ENCODE measurements at regions not wholly inside any gene's neighbourhood (a gene's known extent, or its start where the extent isn't known, plus 50 kb on each side); places are given as distances from the start of the nearest gene placed in this dataset.
"Not testable (repeated sequence)": the region's sequence is repeated elsewhere in the genome, so short reads cannot be mapped to it uniquely, and the experiment has no call there.

- no peak for DNase-seq (ENCODE audit: extremely low read depth, low read depth)
Observed at GRCh38 chr11:96508861-96509260, 119.0 kb downstream of the JRKL start.

DNA sequence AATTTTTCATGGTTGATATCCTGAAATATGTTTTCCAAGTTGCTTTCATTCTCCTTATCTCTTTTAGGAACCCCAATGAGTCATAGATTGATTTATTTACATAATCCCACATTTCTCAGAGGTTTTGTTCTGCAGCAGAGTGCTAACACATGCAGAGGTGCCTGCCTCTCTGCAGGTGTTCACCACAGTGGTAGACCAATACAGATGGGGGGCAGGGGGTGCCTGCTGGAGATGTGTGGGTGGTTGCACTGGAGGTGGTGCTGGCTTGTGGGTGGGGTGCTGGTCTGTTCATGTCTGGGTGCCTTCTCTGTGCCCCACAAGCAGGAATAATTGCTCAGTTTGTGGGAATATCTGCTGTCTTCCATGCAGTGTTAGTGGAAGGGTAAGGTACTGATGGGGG lies 131.1 kb downstream of the JRKL start:
- DNase-seq (ENCODE audit: extremely low read depth, low read depth): no peak

- DNase-seq (ENCODE audit: extremely low read depth, low read depth): no peak
Observed at GRCh38 chr11:96523656-96524055, 133.8 kb downstream of the JRKL start.

- no peak for DNase-seq (ENCODE audit: extremely low read depth, low read depth)
Observed at GRCh38 chr11:96524475-96524874, 134.7 kb downstream of the JRKL start.

- no peak for DNase-seq (ENCODE audit: extremely low read depth, low read depth)
Observed at GRCh38 chr11:96530473-96530872, 140.7 kb downstream of the JRKL start.

- DNase-seq (ENCODE audit: extremely low read depth, low read depth): no peak
Observed at GRCh38 chr11:96538104-96538503, 148.3 kb downstream of the JRKL start.

DNA sequence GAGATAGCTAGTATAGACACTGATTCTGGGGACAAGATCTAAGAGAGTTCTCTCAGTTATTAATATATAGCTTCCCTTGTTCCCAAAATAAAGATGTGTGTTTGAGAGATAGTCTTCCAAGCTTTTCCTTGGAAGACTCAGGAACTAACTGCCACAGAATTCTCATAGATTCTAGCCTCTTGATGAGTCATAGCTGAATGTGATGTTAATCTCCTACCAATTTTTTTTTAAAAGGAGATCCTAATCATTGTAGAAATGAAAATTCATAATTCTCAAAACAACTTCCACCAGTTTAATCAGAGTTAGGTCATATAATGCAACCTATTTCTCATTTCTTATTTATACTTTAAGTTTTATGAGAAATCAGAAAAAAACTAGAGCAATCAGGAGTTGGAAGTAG lies 148.8 kb downstream of the JRKL start:
- no peak for DNase-seq (ENCODE audit: extremely low read depth, low read depth)

- DNase-seq (ENCODE audit: extremely low read depth, low read depth): no peak
Observed at GRCh38 chr11:96540875-96541274, 151.1 kb downstream of the JRKL start.

DNA sequence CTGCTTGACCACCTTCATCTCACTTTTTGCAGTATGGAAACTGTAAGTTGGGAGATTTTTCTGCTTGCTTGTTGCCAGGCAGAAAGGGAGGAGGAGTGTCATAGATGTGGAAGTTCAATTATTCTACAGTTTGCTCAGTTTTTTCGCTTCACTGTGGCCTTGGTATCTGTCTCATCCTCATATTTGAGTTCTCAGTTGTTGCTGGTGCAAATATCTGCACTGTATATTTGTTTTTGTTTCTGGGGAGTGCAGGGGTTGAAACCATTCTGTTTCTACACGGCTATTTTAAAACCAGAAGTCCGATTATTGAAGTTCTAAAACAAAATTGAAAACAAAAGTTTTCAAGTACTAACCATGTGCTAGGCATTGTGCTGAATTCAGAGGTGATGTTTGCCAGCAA lies 153.4 kb downstream of the JRKL start:
- DNase-seq (ENCODE audit: extremely low read depth, low read depth): no peak

- DNase-seq (ENCODE audit: extremely low read depth, low read depth): not testable (repeated sequence)
Observed at GRCh38 chr11:96545192-96545591, 155.4 kb downstream of the JRKL start.

DNA sequence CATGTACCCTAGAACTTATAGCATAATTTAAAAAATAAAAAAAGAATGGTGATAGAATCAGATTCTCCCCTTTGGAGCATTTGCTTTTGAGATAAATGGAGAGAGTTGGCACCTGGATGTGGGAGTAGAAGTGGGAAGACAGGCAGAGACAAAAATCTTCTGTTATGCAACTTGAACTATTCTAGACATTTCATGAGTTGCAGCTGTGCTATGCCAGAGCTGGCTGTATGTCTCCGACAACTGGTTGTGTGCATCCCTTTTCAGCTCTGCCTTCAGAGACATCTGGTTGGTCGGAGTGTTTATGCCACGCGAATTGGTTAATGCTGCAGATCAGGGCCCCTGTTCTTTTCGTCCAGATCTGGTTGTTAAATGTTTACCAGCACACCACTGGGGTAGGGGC lies 161.3 kb downstream of the JRKL start:
- no peak for DNase-seq (ENCODE audit: extremely low read depth, low read depth)

- no peak for DNase-seq (ENCODE audit: extremely low read depth, low read depth)
Observed at GRCh38 chr11:96554236-96554820, 164.5 kb downstream of the JRKL start.

GRCh38 chr11:96555826-96556225 lies 166.0 kb downstream of the JRKL start:
- not testable (repeated sequence) for DNase-seq (ENCODE audit: extremely low read depth, low read depth)

- not testable (repeated sequence) for DNase-seq (ENCODE audit: extremely low read depth, low read depth)
Observed at GRCh38 chr11:96560727-96561126, 170.9 kb downstream of the JRKL start.

DNA sequence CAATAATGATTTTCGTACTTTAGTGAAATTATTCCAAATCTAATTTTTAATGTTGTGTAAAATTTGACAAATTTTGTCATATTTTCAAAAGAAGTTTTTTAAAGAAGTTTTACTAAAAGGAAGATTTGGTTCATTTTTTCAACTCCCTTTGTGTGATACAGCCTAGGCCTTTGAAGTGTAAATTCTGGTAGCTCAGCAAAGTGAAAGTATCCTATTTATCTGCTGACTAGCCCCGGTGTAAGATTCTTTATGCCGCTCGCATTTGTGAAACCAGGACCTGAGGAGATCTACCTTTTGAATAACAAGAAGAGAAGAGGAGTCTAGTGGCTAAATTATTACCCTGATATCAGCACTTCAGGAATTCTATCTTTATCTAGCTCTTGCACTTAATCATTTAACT lies 177.4 kb downstream of the JRKL start:
- DNase-seq (ENCODE audit: extremely low read depth, low read depth): no peak

- DNase-seq (ENCODE audit: extremely low read depth, low read depth): no peak
Observed at GRCh38 chr11:96567667-96568066, 177.9 kb downstream of the JRKL start.

- no peak for DNase-seq (ENCODE audit: extremely low read depth, low read depth)
Observed at GRCh38 chr11:96576383-96576782, 186.6 kb downstream of the JRKL start.

DNA sequence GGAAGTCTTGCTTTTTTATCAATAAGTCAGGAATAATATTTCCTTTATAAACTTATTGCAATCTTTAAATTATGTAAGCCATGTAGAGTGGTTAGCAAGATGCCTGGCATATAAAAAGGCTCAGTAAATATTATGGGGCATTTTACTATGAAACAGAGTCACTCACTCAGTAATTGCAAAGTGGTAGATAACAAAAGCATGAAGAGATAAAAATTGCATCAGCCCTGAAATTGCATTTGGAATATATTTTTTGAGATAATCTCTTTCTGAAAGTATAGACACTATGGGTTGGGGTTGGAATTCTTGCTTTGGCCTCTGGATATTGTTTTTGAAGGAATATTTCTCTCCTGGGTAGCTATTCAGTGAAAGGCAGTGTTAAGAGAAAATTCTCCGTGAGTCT lies 188.6 kb downstream of the JRKL start:
- DNase-seq (ENCODE audit: extremely low read depth, low read depth): no peak

DNA sequence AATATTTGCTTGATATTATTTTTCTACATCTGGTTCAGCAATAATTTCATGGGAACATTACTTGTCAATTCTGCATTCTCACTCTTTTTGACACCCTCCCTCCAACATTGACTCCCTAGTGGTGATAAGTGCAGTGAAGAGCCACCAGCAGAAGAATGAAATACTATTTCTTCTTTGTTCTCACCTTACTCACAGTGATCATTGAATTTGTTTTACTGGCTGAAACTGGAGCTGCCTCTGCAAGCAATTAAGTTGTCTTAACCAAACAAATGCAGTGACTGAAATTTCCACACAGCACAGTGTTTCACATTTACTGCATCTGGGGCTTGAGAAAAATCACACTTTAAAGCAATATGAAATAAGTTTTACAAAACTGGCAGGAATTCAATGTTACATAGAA lies 189.8 kb downstream of the JRKL start:
- no peak for DNase-seq (ENCODE audit: extremely low read depth, low read depth)

DNA sequence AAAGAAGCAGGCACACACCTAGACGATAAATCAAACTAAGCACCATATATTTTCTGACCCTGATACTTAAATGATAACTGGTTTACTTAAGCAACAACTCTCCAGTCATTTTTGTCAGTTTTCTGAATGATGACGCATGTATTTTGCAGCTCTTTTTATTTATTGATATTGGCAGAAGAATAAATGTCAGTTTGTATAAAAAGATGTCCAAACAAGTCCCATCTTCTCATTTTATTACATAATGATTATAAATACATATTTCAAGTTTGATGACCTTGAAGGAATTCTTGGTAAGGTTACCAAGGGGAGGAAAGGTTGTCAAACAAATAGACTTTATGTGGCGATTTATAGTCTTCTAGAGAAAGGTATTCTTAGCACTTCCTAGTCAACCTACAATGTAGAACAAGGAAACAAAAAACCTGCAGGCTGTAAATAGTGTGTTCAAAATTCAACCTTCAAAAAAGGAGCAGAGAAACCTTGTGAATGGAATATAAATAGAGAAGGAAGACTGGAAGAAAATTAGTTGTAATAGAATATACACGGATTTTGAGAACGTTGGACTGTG lies 190.7 kb downstream of the JRKL start:
- DNase-seq (ENCODE audit: extremely low read depth, low read depth): no peak

- not testable (repeated sequence) for DNase-seq (ENCODE audit: extremely low read depth, low read depth)
Observed at GRCh38 chr11:96585944-96586880, 196.4 kb downstream of the JRKL start.

DNA sequence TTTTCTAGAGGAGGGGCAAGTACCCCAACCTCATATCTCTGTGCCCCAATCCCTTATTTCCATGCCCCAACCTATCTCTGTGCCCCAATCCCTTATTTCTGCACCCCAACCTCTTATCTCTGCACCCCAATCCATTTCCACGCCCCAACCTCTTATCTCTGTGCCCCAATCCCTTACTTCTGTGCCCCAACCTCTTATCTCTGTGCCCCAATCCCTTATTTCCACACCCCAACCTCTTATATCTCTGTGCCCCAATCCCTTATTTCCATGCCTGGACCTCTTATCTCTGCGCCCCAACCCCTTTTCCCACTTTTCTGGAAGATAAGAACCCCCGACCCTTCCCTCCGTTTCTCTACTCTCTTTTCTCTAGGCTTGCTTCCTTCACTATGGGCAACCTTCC lies 199.0 kb downstream of the JRKL start:
- not testable (repeated sequence) for DNase-seq (ENCODE audit: extremely low read depth, low read depth)

Measured in NCI-H460 (cell line).